ENCODE measurements at regions not wholly inside any gene's neighbourhood (a gene's known extent, or its start where the extent isn't known, plus 50 kb on each side); places are given as distances from the start of the nearest gene placed in this dataset.
A peak's percentile ranks its signal among the peaks of the same experiment; 100 is the strongest.

DNA sequence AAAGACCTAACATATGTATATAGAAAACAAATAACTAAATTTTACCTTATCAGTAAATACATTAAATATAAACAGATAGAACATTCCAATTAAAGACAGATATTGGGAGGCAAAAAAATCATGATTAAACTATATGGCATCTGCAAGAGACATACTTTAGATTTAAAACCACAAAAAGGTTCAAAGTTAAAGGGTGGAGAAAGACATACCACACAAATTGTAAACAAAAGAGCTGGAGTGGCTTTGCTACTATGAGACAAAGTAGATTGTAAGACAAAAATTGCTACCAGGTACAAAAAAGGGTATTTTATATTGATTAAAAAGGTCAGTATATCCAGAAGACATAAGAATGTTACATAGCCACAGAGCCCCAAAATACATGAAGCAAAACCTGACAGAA is 200.2 kb downstream of the KCNRG start:
- no peak overlapping the region for H3K4me3 ChIP-seq (ENCODE audit: control insufficient read depth, low read depth, low read length)
- TF ChIP-seq, protein P1, sequence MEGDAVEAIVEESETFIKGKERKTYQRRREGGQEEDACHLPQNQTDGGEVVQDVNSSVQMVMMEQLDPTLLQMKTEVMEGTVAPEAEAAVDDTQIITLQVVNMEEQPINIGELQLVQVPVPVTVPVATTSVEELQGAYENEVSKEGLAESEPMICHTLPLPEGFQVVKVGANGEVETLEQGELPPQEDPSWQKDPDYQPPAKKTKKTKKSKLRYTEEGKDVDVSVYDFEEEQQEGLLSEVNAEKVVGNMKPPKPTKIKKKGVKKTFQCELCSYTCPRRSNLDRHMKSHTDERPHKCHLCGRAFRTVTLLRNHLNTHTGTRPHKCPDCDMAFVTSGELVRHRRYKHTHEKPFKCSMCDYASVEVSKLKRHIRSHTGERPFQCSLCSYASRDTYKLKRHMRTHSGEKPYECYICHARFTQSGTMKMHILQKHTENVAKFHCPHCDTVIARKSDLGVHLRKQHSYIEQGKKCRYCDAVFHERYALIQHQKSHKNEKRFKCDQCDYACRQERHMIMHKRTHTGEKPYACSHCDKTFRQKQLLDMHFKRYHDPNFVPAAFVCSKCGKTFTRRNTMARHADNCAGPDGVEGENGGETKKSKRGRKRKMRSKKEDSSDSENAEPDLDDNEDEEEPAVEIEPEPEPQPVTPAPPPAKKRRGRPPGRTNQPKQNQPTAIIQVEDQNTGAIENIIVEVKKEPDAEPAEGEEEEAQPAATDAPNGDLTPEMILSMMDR (IDR thresholded peaks at IDR 0.05; ENCODE audit: control insufficient read depth, insufficient read depth, low read depth, low read length, missing control alignments), result no peak
- no peak for DNase-seq (ENCODE audit: low read depth)

DNA sequence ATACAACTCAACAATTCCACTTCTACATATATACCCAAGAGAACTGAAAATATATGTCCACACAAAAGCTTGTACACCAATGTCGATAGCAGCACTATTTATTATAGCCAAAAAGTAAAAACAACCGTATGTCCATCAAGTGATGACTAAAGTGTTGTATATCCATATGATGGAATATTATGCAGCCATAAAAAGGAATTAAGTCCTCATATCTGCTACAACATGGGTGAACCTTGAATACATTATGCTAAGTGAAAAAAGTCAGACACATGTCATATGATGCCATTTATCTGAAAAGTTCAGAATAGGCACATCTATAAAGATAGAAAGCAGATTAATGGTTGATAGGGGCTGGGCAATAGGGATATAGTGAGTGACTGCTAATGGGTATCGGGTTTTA is 204.5 kb downstream of the KCNRG start:
- TF ChIP-seq, protein P1 (IDR thresholded peaks at IDR 0.05; ENCODE audit: control insufficient read depth, insufficient read depth, low read depth, low read length, missing control alignments), result no peak
- DNase-seq (ENCODE audit: low read depth), result no peak
- no peak overlapping the region for H3K4me3 ChIP-seq (ENCODE audit: control insufficient read depth, low read depth, low read length)

DNA sequence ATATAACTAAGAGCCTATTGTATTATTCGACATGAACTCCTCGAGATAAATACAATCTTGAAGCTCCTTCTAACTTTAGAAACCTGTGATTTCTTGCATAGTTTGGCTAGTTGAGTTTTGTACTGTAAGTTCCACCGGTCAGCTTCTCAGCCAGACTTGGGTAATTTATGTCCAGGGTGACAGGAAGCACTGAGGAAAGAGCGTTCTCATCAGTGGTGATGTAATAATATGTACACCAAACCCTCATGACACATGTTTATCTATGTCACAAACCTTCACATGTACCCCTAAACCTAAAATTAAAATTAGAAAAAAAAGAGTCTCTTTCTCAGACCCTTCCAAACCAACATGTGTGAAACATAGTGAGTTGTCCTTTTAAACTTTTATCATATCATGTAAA is 205.7 kb downstream of the KCNRG start:
- TF ChIP-seq, protein P1 (IDR thresholded peaks at IDR 0.05; ENCODE audit: control insufficient read depth, insufficient read depth, low read depth, low read length, missing control alignments), result no peak
- no peak for DNase-seq (ENCODE audit: low read depth)

DNA sequence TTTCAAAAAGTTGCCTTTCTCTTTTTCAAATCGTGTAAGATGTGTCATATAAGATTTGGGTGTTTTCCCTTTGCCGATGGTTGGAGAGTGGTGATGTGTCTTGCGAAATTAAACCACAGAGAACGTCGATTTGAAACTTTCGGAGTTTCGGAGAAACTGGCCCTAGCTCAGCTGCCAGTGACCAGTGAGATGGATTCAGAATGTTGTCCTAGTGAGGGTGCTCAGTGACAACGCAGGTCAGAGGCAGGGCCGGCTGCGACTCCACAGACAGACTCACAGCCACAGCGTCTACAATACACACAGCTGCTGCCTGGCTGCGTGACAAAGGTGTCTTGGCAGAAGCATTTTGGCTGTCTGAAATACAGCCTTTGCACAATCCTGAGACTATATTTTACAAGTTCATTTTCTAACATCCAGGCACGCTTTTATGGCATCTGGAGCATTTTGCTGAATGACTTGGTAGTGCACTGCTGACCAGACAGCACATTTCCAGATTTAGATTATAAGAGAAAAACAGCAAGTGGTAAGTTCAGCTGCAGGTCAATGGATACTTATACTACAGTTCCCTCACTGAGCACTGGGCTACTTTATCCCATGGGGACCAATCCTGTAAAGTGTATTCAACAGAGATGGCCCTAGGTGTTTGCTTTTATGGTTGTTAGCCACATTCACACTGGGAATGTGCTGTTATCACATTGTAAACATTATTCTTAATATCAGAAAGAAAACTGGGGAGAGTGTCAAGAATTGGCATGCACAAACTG is 207.5 kb downstream of the KCNRG start:
- DNase-seq (ENCODE audit: low read depth), result peak; percentile 88
- H3K4me3 ChIP-seq (ENCODE audit: control insufficient read depth, low read depth, low read length), result peak overlapping the region; percentile 18
- TF ChIP-seq, protein P1 (IDR thresholded peaks at IDR 0.05; ENCODE audit: control insufficient read depth, insufficient read depth, low read depth, low read length, missing control alignments), result no peak

More for the DNA sequence above, 205.7 kb downstream of the KCNRG start:
- no peak overlapping the region for H3K4me3 ChIP-seq (ENCODE audit: control insufficient read depth, low read depth, low read length)

DNA sequence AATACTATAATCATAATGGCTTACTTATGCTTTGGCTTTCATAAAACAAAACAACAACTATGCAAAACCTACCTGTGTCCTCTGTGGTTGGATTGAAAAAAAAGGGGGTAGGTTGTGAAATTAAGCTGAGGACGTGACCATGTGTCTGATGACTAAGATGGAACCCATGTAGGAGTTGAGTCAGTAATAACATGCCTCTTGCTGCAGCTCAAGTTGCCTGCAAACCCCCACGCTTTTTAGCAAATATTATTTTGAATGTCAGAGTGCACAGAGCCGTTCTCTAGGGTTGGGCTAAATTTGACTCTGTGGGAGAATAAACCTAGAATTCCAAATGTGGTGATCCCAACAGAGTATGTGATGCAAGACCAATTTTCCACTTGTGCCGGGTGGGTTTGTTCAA is 209.3 kb downstream of the KCNRG start:
- TF ChIP-seq, protein P1 (IDR thresholded peaks at IDR 0.05; ENCODE audit: control insufficient read depth, insufficient read depth, low read depth, low read length, missing control alignments), result no peak

DNA sequence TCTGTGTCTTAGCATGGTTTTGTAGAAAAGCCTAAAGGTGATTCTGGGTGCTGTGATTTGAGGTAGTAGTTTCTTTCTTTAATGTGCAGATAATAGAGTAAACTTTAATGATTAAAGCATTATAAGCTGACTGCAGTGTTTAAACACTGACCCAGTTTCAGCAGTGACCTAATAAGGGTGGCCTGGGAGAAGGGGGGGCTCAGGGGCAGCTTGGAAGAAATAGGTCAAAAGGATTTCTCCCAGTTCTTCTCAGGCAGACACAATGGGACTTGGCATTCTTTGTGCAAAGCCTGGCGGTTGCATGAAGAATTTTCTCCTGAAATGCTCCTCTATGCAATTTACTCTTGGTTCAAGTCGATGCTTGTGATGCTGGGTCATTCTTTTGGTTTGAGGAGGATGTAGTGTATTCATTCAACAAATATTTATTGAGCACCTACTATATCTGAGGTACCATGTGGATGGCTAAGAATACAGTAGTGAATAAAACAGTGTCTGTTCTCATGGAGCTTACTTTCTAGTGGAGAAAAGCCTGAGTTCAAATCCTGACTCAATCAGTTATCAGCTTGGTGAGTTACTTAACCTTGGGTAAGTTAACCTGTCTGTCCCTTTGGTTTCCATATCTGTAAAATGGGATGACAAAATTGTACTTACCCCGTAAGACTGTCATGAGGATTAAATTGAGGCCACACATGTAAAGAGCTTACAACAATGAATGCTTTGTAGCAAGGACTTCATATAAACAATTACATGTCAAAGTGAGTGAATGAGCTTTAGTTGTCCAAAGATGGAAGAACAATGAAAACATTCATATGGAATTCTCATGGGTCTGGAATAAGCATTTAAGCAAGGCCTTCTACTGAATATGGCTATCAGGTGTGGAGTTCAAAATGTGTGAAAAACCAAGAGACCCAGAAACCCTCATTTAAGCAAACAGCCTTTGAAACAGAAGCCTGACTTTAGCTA is 210.2 kb downstream of the KCNRG start:
- TF ChIP-seq, protein P1 (IDR thresholded peaks at IDR 0.05; ENCODE audit: control insufficient read depth, insufficient read depth, low read depth, low read length, missing control alignments), result no peak
- no peak overlapping the region for H3K4me3 ChIP-seq (ENCODE audit: control insufficient read depth, low read depth, low read length)
- no peak for DNase-seq (ENCODE audit: low read depth)

More for the DNA sequence above, 209.3 kb downstream of the KCNRG start:
- DNase-seq (ENCODE audit: low read depth), result peak; percentile 18
- no peak overlapping the region for H3K4me3 ChIP-seq (ENCODE audit: control insufficient read depth, low read depth, low read length)

Data from AG09309 (cell line).